NCI-H1694 treated with DMSO at 0.1 percent for 48 hours (cell line): ENCODE measurements at regions not wholly inside any gene's neighbourhood (a gene's known extent, or its start where the extent isn't known, plus 50 kb on each side); places are given as distances from the start of the nearest gene placed in this dataset.
"Not testable (repeated sequence)": the region's sequence is repeated elsewhere in the genome, so short reads cannot be mapped to it uniquely, and the experiment has no call there.

ENCODE experiments used
- DNase-seq: peaks from one replicate; lab custom pipeline; 2025; lab: John Stamatoyannopoulos, UW

GRCh38 chr18:30828700-30829099 lies 213.8 kb downstream of the DSC3 start:
- DNase-seq, result no peak

GRCh38 chr18:30819619-30820018 lies 222.9 kb downstream of the DSC3 start:
- no peak for DNase-seq

GRCh38 chr18:30814446-30814845 lies 228.1 kb downstream of the DSC3 start:
- DNase-seq, result no peak

- no peak for DNase-seq
Observed at GRCh38 chr18:30811580-30811979, 231.0 kb downstream of the DSC3 start.

- no peak for DNase-seq
Observed at GRCh38 chr18:30810580-30810979, 232.0 kb downstream of the DSC3 start.

GRCh38 chr18:30806823-30807222 lies 235.7 kb downstream of the DSC3 start:
- DNase-seq, result no peak

GRCh38 chr18:30800800-30801199 lies 241.7 kb downstream of the DSC3 start:
- no peak for DNase-seq

GRCh38 chr18:30792051-30792450 lies 250.5 kb downstream of the DSC3 start:
- no peak for DNase-seq

GRCh38 chr18:30788411-30788991 lies 254.0 kb downstream of the DSC3 start:
- not testable (repeated sequence) for DNase-seq

- DNase-seq, result no peak
Observed at GRCh38 chr18:30787410-30787809, 255.1 kb downstream of the DSC3 start.

- DNase-seq, result no peak
Observed at GRCh38 chr18:30781601-30782000, 260.9 kb downstream of the DSC3 start.

GRCh38 chr18:30775629-30776028 lies 266.9 kb downstream of the DSC3 start:
- no peak for DNase-seq

- DNase-seq, result not testable (repeated sequence)
Observed at GRCh38 chr18:30772170-30772569, 270.4 kb downstream of the DSC3 start.

- DNase-seq, result no peak
Observed at GRCh38 chr18:30766053-30766452, 276.5 kb downstream of the DSC3 start.

GRCh38 chr18:30765247-30765646 lies 277.3 kb downstream of the DSC3 start:
- DNase-seq, result no peak

GRCh38 chr18:30763902-30764350 lies 278.6 kb downstream of the DSC3 start:
- no peak for DNase-seq

- DNase-seq, result no peak
Observed at GRCh38 chr18:30754846-30755245, 287.7 kb downstream of the DSC3 start.

GRCh38 chr18:30748541-30748940 lies 294.0 kb downstream of the DSC3 start:
- no peak for DNase-seq

- DNase-seq, result no peak
Observed at GRCh38 chr18:30746224-30746623, 296.3 kb downstream of the DSC3 start.

GRCh38 chr18:30743033-30743432 lies 299.5 kb downstream of the DSC3 start:
- no peak for DNase-seq

- DNase-seq, result no peak
Observed at GRCh38 chr18:30730915-30731314, 311.6 kb downstream of the DSC3 start.

- DNase-seq, result no peak
Observed at GRCh38 chr18:30727849-30728248, 314.7 kb downstream of the DSC3 start.

- DNase-seq, result no peak
Observed at GRCh38 chr18:30713299-30713698, 329.2 kb downstream of the DSC3 start.

GRCh38 chr18:30712383-30712782 lies 330.2 kb downstream of the DSC3 start:
- no peak for DNase-seq

GRCh38 chr18:30709595-30709994 lies 332.9 kb downstream of the DSC3 start:
- no peak for DNase-seq
